ENCODE measurements at regions not wholly inside any gene's neighbourhood (a gene's known extent, or its start where the extent isn't known, plus 50 kb on each side); places are given as distances from the start of the nearest gene placed in this dataset.
"Not testable (repeated sequence)": the region's sequence is repeated elsewhere in the genome, so short reads cannot be mapped to it uniquely, and the experiment has no call there.

- Histone ChIP-seq H3K27me3 (ENCODE audit: control insufficient read depth, insufficient read depth, low read length) (no peaks in the 10 kb centered on the region), H3K9me3 (ENCODE audit: control insufficient read depth, insufficient read depth, low read length) (no peaks in the 10 kb centered on the region), H3K4me1 (ENCODE audit: control insufficient read depth, insufficient read depth, low read length) (no peaks in the 10 kb centered on the region), H3K36me3 (ENCODE audit: control insufficient read depth, insufficient read depth, low read length) (peaks cover 2% of the 10 kb centered on the region), H3K9ac (ENCODE audit: low read depth, low read length) (no peak overlapping the region), H3K4me3 (ENCODE audit: low read depth, low read length) (no peak overlapping the region)
Observed at GRCh38 chr2:241967467-241968144, 98.1 kb downstream of the RTP5 start.

- H3K4me1 ChIP-seq (ENCODE audit: control insufficient read depth, insufficient read depth, low read length): no peaks in the 10 kb centered on the region
- H3K4me3 ChIP-seq (ENCODE audit: low read depth, low read length): no peak overlapping the region
- no peak overlapping the region for H3K9ac ChIP-seq (ENCODE audit: low read depth, low read length)
- peaks cover 2% of the 10 kb centered on the region for H3K36me3 ChIP-seq (ENCODE audit: control insufficient read depth, insufficient read depth, low read length)
- H3K27me3 ChIP-seq (ENCODE audit: control insufficient read depth, insufficient read depth, low read length): no peaks in the 10 kb centered on the region
- no peaks in the 10 kb centered on the region for H3K9me3 ChIP-seq (ENCODE audit: control insufficient read depth, insufficient read depth, low read length)
Observed at GRCh38 chr2:241968417-241968816, 98.9 kb downstream of the RTP5 start.

- H3K9me3 ChIP-seq (ENCODE audit: control insufficient read depth, insufficient read depth, low read length); H3K27me3 ChIP-seq (ENCODE audit: control insufficient read depth, insufficient read depth, low read length); H3K4me1 ChIP-seq (ENCODE audit: control insufficient read depth, insufficient read depth, low read length); H3K9ac ChIP-seq (ENCODE audit: low read depth, low read length); H3K36me3 ChIP-seq (ENCODE audit: control insufficient read depth, insufficient read depth, low read length); H3K4me3 ChIP-seq (ENCODE audit: low read depth, low read length): not testable (repeated sequence)
Observed at GRCh38 chr2:241969182-241969581, 99.7 kb downstream of the RTP5 start.

- H3K4me3 ChIP-seq (ENCODE audit: low read depth, low read length): no peak overlapping the region
- peaks cover 2% of the 10 kb centered on the region for H3K36me3 ChIP-seq (ENCODE audit: control insufficient read depth, insufficient read depth, low read length)
- no peak overlapping the region for H3K9ac ChIP-seq (ENCODE audit: low read depth, low read length)
Observed at GRCh38 chr2:241970716-241971115, 101.2 kb downstream of the RTP5 start.

GRCh38 chr2:241974096-241974495 is 104.6 kb downstream of the RTP5 start:
- Histone ChIP-seq H3K36me3 (ENCODE audit: control insufficient read depth, insufficient read depth, low read length) (no peaks in the 10 kb centered on the region), H3K4me1 (ENCODE audit: control insufficient read depth, insufficient read depth, low read length) (no peaks in the 10 kb centered on the region), H3K4me3 (ENCODE audit: low read depth, low read length) (no peak overlapping the region), H3K9me3 (ENCODE audit: control insufficient read depth, insufficient read depth, low read length) (no peaks in the 10 kb centered on the region), H3K27me3 (ENCODE audit: control insufficient read depth, insufficient read depth, low read length) (no peaks in the 10 kb centered on the region), H3K9ac (ENCODE audit: low read depth, low read length) (no peak overlapping the region)

More at GRCh38 chr2:241970716-241971115, 101.2 kb downstream of the RTP5 start:
- H3K27me3 ChIP-seq (ENCODE audit: control insufficient read depth, insufficient read depth, low read length): no peaks in the 10 kb centered on the region
- H3K4me1 ChIP-seq (ENCODE audit: control insufficient read depth, insufficient read depth, low read length): no peaks in the 10 kb centered on the region
- no peaks in the 10 kb centered on the region for H3K9me3 ChIP-seq (ENCODE audit: control insufficient read depth, insufficient read depth, low read length)

GRCh38 chr2:241974851-241975592 is 105.5 kb downstream of the RTP5 start:
- Histone ChIP-seq H3K27me3 (ENCODE audit: control insufficient read depth, insufficient read depth, low read length) (no peaks in the 10 kb centered on the region), H3K36me3 (ENCODE audit: control insufficient read depth, insufficient read depth, low read length) (no peaks in the 10 kb centered on the region), H3K9ac (ENCODE audit: low read depth, low read length) (no peak overlapping the region), H3K4me3 (ENCODE audit: low read depth, low read length) (no peak overlapping the region), H3K9me3 (ENCODE audit: control insufficient read depth, insufficient read depth, low read length) (no peaks in the 10 kb centered on the region), H3K4me1 (ENCODE audit: control insufficient read depth, insufficient read depth, low read length) (no peaks in the 10 kb centered on the region)

- Histone ChIP-seq H3K9ac (ENCODE audit: low read depth, low read length) (no peak overlapping the region), H3K36me3 (ENCODE audit: control insufficient read depth, insufficient read depth, low read length) (no peaks in the 10 kb centered on the region), H3K27me3 (ENCODE audit: control insufficient read depth, insufficient read depth, low read length) (no peaks in the 10 kb centered on the region), H3K9me3 (ENCODE audit: control insufficient read depth, insufficient read depth, low read length) (no peaks in the 10 kb centered on the region), H3K4me3 (ENCODE audit: low read depth, low read length) (no peak overlapping the region), H3K4me1 (ENCODE audit: control insufficient read depth, insufficient read depth, low read length) (no peaks in the 10 kb centered on the region)
Observed at GRCh38 chr2:241975593-241976284, 106.2 kb downstream of the RTP5 start.

- H3K36me3 ChIP-seq (ENCODE audit: control insufficient read depth, insufficient read depth, low read length): no peaks in the 10 kb centered on the region
- no peak overlapping the region for H3K9ac ChIP-seq (ENCODE audit: low read depth, low read length)
- no peak overlapping the region for H3K4me3 ChIP-seq (ENCODE audit: low read depth, low read length)
- H3K27me3 ChIP-seq (ENCODE audit: control insufficient read depth, insufficient read depth, low read length): no peaks in the 10 kb centered on the region
- H3K4me1 ChIP-seq (ENCODE audit: control insufficient read depth, insufficient read depth, low read length): no peaks in the 10 kb centered on the region
- no peaks in the 10 kb centered on the region for H3K9me3 ChIP-seq (ENCODE audit: control insufficient read depth, insufficient read depth, low read length)
Observed at GRCh38 chr2:241976296-241976695, 106.8 kb downstream of the RTP5 start.

GRCh38 chr2:241977557-241978300 is 108.2 kb downstream of the RTP5 start:
- no peaks in the 10 kb centered on the region for H3K36me3 ChIP-seq (ENCODE audit: control insufficient read depth, insufficient read depth, low read length)
- no peak overlapping the region for H3K4me3 ChIP-seq (ENCODE audit: low read depth, low read length)

GRCh38 chr2:241978670-241979069 is 109.1 kb downstream of the RTP5 start:
- Histone ChIP-seq H3K36me3 (ENCODE audit: control insufficient read depth, insufficient read depth, low read length) (no peaks in the 10 kb centered on the region), H3K9ac (ENCODE audit: low read depth, low read length) (no peak overlapping the region), H3K4me3 (ENCODE audit: low read depth, low read length) (no peak overlapping the region), H3K4me1 (ENCODE audit: control insufficient read depth, insufficient read depth, low read length) (no peaks in the 10 kb centered on the region), H3K9me3 (ENCODE audit: control insufficient read depth, insufficient read depth, low read length) (no peaks in the 10 kb centered on the region), H3K27me3 (ENCODE audit: control insufficient read depth, insufficient read depth, low read length) (no peaks in the 10 kb centered on the region)

More at GRCh38 chr2:241977557-241978300, 108.2 kb downstream of the RTP5 start:
- no peaks in the 10 kb centered on the region for H3K9me3 ChIP-seq (ENCODE audit: control insufficient read depth, insufficient read depth, low read length)
- H3K9ac ChIP-seq (ENCODE audit: low read depth, low read length): no peak overlapping the region
- H3K4me1 ChIP-seq (ENCODE audit: control insufficient read depth, insufficient read depth, low read length): no peaks in the 10 kb centered on the region
- H3K27me3 ChIP-seq (ENCODE audit: control insufficient read depth, insufficient read depth, low read length): no peaks in the 10 kb centered on the region

GRCh38 chr2:241980193-241980592 is 110.7 kb downstream of the RTP5 start:
- Histone ChIP-seq H3K9me3 (ENCODE audit: control insufficient read depth, insufficient read depth, low read length) (no peaks in the 10 kb centered on the region), H3K4me1 (ENCODE audit: control insufficient read depth, insufficient read depth, low read length) (no peaks in the 10 kb centered on the region), H3K27me3 (ENCODE audit: control insufficient read depth, insufficient read depth, low read length) (no peaks in the 10 kb centered on the region), H3K36me3 (ENCODE audit: control insufficient read depth, insufficient read depth, low read length) (no peaks in the 10 kb centered on the region), H3K4me3 (ENCODE audit: low read depth, low read length) (no peak overlapping the region), H3K9ac (ENCODE audit: low read depth, low read length) (no peak overlapping the region)
